Stimulated activated CD4-positive, alpha-beta T cell treated with anti-CD3 and anti-CD28 coated beads, Interleukin-12 subunit alpha, Interleukin-12 subunit beta, amount 100 ng/mL, for 4 hours (primary cell): ENCODE measurements at regions not wholly inside any gene's neighbourhood (a gene's known extent, or its start where the extent isn't known, plus 50 kb on each side); places are given as distances from the start of the nearest gene placed in this dataset.

Experiments used
- DNase-seq: peaks from one replicate; pipeline ENCODE4 v3.0.0-alpha.2; 2020

DNA sequence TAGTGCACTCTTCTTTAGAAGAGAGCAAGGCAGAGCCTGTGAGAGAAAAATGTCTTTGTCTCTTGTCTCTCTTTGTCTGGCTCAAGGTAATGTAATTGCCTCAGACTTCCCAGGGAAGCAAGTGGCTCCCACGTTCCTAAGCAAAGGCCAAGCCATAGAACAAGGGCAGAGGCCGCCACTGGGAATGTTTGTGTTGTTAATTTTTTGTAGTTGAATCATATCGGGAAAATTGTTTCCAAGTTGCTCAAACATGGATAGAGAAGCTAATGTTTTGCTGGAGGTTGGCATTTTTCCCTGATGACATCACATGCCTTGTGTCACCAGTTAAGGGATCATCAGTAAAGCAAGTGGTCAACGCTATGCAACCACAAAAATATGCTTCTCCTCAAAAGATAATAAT is 211.5 kb upstream of the FOXA2 start:
- DNase-seq, result no peak

DNA sequence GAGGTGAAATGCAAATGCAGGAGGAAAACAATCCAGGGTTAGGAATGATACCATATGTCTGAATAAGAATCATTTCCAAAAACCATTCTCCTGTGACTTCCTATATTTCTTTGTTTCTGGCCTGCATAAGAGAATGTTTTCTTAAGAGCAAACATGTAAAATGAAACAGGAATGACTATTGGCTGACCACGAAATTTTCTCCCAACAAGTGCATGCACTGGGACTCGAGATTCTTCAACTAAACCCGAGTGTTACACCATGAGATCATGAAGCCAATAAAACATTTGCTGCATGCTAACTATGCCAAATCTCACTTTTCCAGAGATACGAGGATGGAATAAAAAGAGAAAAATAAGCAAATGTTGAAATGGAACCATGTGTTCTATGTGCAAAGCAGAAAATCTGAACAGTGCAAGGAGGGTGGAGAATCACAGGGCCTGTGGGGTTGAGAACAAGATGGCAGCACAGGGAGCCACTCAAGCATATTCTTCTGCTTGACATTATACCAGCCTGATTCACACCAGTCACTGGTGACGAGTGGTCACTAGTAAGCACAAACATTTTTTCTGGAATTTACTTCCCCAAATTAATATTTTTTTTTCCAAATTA is 212.2 kb upstream of the FOXA2 start:
- no peak for DNase-seq

DNA sequence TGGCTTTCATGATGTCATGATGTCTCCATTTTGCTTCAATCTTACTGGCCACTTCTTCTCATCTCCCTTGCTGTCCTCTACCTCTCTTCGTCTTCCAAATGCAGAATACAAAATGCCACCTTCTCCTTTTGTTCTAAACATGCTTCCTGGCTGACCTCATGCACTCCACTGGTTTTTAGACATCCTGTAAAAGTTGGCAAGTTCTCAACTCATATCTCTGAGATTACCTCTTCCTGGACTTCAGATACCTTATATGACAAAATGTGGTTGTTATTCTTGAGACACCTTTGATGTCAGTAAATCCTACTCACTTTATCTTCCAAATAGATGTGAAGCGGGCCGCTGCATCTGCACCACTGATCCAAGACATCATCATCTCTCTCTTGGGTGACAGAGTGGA is 212.7 kb upstream of the FOXA2 start:
- DNase-seq, result no peak

DNA sequence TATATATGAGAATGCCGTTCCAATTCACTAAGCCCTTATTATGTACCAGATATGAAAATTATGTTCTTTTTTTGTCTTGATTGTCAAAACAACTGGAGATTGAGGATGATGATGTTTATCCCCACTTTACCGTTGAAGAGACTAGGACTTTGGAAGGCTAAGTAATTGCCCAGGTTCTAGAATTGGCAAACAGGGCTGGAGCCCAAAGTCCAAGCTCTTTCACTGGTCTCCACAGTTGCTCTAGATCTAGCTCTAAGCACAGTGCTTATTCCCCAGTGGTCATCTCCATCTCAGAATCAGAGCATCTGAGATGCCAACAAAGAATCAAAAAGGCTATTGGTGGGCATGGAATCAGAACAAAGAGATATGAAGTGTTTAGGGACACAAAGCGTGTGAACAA is 215.3 kb upstream of the FOXA2 start:
- DNase-seq, result no peak

DNA sequence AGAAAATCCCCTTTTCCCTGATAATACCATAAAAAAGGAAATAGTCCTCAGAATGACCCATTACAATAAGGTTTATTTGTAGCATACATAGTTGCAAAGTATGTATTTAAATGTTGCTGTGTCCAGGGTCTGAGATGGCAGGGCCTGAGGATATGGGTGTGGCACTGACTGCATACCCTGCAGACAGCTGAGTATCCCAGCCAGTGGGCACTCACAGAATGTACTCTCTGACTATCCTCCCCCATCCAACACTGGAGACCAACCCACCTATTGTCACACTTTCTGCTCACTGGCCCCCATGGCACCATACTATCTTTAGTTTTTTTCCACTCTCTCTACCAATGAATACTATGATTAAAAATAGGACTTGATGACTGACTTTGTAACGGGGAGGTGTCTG is 215.8 kb upstream of the FOXA2 start:
- DNase-seq, result no peak

DNA sequence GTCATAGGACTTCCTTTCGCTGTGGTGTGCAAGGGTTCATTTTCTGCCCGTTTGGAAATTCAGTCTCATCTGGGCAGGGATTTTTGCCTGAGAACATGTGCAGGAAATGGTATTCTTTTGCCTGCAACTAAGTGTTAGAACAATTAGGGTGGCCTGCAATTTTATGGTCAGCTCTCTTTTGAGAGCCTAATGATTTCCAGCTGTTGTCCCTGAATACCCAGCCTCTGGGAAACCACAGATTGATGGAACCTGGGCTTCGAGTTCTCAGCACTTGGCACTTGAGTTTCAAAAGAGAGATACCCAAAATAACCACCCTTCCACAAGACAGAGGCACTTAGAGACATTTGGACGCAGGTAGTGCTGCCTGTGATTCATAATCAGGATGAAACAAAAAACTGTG is 217.2 kb upstream of the FOXA2 start:
- DNase-seq, result no peak

DNA sequence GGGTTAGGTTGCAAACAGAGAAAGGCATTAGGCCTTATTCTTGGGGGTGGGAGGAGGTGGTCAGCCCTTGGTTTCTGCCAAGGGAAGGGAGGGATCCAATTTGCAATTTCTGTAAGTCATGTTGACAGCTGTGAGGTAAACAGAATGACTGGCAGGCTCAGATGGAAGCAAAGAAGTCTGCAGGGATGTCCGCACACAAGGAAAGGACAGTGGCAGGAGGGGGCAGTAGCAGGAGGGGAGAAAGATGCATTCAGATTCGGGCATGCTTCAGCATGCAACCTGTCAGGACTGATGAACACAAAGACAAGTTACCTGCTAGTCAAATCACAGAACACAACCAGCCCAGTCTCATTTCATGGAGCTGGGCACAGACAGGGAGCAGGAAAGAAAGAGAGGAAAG is 217.9 kb upstream of the FOXA2 start:
- no peak for DNase-seq

DNA sequence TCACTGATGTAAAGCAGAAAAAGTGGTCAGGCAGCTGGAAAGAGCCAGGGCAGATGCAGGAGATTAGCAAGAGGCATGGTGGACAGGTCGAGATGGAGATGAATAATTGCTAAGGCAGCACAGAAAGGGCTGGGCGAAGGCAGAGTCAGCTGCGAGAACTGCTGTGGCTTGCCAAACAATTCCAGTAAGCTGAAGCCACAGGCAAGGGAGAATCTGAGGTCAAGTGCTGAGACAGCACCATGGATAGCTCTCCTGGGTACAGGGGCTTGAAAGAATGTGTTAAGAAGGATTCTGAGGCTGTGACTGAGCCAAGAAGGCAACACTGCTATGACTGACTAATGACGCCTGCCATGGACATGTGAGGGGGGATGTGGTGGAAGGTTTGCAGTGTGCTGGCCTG is 220.8 kb upstream of the FOXA2 start:
- no peak for DNase-seq

DNA sequence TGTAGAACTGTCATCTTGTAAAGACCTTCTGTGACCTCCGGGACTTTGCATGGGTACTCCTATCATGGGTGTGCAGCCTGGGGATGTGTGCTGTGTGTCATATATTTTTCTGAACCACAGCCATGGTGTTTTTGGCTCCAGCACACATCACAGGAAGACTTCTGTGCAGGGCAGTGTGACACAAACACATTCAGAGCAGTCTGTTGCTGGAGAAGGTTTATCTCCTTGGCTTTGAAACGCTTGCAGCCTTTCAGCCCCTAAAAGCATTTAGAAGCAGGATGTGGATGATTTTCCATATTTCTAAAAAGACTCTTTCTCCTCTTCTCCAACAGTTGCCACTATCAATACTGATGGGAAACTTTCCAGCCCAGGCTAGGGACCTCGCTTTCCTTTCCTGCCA is 221.6 kb upstream of the FOXA2 start:
- DNase-seq, result no peak

DNA sequence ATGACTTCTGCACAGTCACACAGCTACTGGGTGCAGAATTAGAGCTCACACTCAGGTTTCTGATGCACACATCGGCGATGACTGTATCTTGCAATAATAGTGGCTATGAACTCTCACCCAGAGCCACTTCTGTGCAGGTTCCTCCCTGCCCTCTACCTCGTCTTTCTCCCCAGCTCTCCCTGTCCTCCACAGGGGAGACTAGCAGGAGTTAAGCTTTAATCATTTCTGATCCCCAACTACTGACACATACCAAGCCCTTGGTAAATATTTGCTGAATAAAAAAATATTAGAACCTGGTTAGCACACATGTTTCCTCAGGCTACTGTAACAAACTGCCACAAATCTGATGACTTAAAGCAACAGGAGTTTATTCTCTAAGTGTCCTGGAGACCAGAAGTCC is 222.7 kb upstream of the FOXA2 start:
- DNase-seq, result no peak

DNA sequence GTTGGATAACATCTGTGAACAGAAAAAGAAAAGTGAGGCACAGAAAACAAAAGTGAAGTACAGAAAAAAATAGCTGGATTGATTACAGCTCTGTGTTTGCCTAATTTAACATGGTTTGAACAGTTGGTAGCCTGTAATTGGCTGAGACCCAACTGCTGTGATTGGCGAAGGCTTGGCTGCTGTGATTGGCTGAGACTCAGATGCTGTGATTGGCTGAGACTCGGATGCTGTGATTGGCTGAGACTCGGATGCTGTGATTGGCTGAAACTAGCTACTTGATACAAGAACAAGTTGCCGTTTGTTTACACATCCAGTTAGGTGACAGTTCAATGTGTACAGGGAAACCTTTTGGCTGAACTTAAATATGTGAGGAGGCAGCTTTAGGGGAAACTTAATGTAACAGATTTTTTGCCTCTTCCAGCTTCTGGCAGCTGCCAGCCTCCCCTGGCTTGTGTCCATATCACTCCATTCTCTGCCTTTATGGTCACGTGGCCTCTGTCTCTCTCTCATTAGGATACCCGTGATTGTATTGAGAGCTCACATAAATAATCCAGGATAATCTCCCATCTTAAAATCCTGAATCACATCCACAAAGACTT is 223.4 kb upstream of the FOXA2 start:
- DNase-seq, result no peak

DNA sequence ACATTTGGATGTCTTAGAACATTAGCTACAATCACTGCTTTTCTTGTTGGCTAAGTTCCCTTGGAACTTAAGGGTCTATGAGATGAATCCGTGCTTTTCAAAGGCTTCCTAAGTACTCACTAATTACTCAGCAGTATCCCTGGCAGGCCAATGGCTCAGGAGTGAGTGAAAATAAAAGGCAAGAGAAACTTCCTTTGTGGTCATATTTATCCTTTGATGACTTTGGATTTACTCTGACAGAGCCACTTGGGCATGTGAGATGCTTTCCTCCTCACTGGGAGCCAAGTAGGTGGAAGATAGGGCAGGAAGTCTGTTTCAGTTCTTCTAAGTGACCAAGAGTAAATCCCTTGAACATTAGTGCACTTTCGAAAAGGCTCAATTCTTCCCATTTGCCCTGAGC is 224.3 kb upstream of the FOXA2 start:
- DNase-seq, result no peak

DNA sequence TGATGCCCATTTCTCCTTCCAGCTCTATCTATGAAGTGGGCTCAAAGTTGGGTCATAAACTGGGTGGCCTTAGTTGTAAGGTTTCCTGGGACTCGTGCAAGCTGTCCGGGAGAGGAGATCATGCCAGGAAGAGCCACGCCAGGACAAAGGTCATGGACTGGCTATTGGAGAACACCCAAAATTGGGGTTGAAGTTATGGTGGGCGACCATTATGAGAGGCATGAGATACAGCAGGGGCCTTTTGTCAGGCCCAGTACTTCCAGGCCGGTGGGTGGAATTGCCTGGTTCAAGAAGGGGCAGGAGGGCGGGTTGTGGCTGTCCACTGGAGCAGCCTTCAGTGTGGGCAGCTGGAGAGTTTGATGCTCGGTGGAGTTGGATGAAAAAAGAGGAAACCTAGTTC is 225.1 kb upstream of the SSTR4 start:
- no peak for DNase-seq

DNA sequence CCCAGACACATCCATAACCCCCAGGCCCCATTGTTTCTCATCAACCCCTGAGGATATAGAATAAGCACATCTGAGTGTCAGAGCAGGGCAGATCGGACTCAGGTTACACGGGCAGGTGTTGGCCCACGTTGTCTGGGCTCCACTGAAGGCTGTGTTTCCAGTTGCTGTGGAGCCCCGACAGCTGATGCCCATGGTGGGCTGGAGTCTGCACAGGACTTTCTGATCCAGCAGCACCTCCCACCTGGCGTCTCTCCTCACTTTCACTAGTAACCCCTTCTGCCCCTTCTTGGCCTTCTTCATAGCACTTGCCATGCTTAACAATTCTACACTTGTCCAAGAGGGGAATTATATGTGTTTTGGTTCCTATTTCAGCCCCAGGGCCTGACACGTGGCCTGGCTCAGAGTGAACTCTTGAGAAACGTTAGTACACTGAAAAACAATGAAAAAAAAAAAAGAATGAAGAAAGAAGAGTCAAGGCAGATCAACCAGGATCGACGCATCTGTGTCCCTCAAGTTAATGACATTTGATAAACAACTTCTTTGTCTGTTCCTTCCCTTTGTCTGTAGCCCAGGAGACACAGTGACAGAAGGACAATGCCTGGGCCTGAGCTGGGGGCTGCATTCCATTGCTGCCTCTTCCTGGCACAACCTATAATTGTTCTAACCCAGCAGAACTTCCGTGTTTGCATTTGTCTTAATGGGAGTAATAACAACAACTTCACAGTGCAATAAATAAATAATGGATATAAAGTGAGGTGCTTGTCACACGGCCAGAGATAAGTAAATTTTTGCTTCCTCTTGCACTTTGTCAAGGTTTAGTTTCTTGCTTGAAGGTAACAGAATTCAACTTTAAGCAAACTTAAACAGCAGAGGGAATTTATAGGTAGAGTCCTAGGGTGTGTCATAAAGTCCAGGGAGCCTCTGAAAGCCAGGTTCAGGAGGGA is 224.2 kb upstream of the SSTR4 start:
- DNase-seq, result no peak

DNA sequence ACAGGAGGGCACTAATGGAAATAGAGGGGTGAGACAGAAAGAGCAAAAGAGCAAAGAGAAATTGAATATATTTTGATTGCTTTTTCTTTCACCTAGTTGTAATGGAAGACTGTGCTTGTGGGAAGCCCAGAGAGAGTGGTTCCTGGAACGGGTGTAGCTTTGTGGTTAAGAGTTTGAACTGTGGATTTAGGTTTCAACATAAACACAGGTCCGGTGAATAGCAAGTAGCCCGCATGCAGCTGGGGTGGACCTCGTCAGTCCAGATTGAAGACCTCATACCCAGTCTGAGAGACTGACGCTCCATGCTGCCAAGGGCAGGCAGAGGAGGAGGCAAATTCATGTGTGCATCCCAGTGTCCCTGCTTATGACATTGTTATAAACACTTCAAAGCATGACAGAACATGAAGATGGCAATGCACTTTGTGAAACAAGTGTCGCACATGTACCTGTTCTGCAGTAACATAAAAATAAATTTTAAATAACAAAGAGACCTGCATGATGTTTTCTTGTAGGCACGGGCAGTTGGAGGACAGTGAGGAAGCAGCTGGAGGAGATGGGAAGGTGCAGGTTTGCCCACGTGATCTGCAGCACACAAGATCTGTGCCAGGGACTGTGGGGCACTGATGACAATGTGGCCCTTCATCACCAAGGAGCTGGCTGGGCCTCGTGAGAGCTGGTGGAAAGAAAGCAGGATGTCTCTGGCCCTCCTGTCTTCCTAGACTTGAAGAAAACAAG is 220.5 kb upstream of the SSTR4 start:
- no peak for DNase-seq

DNA sequence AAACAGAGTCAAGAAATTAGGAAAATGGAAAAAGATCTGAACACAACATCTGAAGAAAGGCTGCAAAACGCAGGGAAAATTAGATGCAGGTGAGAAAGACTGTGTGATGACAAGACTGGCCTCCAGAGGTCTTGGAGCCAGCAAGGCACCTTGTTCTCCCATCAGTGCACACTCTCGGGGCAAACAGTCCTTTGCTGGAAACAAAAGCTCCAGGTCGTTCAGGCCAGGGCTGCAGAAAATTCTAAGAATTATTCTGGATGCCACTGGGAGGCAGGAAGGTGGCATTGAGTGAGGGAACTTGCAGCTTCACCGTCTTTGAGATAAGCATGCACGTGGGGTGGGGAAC is 219.9 kb upstream of the SSTR4 start:
- no peak for DNase-seq

DNA sequence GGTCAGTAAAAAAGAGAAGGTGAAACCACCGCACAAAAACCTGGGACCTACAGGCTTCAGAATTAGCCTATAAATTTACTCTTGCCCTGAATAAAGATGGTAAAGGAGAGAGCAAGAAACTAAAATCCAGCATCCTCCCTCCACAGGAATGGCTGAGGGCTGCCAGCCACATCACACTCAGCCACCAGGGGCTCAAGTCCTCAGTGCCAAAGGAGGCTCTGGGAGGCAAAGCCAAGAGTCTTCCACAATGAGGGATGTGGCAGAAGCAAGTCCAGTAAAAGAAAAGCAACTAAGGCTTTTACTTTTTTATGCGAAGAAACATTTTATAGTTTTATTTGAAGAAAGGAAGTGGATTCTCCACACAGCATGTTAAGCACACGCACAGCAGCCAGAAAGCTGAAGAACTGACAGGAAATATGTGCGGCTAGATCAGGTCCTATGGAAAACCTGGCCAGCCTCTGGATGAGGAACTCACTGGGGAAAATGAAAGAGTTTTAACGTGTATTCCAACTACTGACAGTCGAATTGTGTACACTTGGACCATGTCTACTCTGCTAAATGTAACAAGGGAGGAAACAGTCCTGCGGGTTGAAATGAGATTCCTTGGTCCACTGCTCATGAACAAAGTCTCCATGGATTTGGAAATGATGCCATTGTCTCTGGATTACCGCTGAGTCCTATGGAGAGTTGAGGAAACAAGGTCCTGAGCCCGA is 219.4 kb upstream of the SSTR4 start:
- DNase-seq, result no peak

DNA sequence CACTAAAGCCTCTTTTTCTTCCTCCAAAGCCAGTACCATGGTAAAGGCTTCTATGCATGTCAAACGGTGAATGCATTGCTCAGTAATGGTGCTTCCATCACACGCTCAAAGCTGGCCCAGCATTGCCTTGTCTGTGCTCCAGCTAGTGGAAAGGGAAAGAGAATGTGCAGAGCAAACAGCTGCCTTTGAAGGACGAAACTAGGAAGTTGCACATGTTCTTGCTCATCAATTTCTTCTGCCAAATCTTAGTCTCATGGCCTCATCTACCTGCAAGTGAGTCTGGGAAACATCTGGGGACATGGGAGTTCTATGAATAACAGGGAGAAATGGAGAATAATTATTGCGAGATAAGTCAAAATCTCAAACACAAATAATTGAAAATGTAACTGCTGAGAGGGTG is 216.5 kb upstream of the SSTR4 start:
- DNase-seq, result no peak

DNA sequence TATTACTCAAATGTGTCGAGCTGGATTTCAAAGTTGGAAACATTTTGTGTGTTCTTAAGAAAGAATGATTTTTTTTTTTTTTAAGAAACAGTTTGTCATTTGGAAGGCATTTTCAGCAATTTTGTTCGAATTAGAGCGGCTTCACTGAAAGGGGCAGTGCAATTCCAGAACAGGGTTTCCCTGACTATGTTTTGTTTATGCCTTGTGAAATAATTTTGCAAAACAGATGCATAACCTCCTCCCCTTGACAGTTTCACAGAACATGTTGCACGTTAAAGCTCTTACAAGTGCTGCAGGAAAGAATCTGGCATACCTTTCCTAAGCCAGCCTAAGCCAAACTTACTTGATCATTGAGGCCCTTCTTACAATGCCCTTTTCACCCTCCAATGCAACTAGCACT is 216.0 kb upstream of the SSTR4 start:
- no peak for DNase-seq

DNA sequence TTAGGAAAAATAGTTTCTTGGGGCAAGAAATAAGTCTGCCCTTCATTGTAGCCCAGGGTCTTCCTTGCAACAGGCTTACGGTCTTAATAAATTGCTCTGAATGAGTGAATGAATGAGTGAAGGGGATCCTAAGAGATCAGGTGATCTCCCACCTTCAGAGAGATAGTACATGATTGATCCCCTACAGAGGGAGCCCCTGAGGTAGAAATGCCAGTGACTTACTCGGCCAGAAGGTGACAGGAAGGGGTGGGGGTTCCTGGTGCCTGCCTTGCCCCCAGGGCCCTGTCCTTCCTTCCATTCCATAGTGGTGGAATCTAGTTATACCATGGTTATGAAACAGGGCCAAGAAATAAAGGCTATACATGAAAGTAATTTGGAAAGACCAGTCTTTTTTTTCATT is 215.3 kb upstream of the SSTR4 start:
- DNase-seq, result no peak

DNA sequence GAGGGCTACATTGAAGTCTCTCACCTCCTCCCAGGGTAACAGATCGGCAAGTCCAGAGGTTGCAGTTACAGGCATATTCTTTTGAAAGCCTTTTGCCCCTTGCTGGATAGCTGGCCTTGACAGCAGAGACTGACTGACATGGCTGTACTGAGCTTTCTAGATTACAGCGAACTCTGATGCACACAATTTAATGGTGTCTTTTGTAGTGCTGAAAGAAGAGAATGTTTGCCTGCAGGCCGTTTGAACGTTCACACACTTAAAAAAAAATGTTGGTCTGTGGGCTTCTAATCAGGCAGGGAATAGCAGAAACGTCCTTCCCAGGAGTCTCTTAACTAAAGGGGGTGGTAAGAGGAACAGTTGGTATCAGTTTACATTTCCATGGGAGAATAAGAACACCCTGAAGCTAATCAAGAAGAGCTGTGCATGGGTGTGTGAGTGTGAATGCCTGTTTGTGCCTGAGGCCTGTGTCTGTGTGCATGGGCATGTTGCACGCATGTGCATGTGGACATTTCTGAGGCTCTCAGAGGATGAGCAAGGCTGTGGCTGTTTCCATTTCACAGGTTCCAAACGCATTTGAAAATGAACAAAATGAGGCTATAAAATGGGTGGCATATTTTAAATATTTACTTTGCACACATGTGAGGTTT is 213.9 kb upstream of the SSTR4 start:
- DNase-seq, result no peak

DNA sequence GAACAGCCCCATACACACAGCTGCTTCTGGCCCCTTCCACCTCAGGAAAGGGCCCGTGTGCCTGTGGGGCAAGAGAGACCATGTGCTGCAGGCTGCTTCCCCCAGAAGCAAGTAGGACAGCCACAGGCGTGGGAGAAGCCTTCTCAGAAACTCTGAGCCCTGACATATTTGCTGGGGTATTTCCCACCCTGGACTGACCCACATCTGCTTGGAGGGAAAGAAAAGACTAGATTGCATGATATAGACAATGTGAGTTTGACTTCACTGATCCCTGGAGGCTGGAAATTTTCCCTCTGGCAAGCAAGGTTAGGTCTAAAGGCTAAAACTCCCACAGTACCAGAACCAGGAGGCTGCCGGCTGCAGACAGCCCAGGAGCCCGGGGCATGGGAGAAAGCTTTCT is 213.3 kb upstream of the SSTR4 start:
- no peak for DNase-seq

DNA sequence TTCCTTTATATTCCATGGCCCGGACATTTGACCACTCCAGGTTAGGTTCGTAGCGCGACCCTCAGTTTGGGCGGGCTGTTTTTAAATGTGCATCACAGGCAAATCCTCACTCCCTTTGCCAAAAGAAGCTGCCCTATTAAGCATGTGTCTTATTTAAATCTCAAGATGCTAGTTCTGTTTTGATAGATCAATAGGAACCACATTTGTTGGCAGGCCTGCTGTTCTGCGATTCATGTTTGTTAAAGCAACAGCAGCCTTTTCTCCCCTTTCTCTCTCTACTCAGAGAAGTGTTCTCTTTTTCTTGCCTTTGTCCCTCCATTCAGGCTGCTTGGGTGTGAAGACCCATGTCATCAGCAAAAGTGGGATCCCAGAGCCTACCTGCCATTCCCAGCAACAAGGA is 212.0 kb upstream of the SSTR4 start:
- DNase-seq, result no peak
